Liver (tissue), 8 donors: ENCODE measurements at regions not wholly inside any gene's neighbourhood (a gene's known extent, or its start where the extent isn't known, plus 50 kb on each side); places are given as distances from the start of the nearest gene placed in this dataset.

Source experiments
- DNase-seq: peaks from one replicate; pipeline ENCODE4 v3.0.0-alpha.2; 2017; ENCODE audit warnings: low spot score
- H3K27ac ChIP-seq, 2 donors: one replicate each; pipeline ENCODE4 v1.7.0; 2013; ENCODE audit warnings: inconsistent platforms in 2 of 2, low read length in 2 of 2, control low read depth in 1 of 2, low read depth in 1 of 2, mild to moderate bottlenecking in 1 of 2
- H3K27me3 ChIP-seq, 4 donors: one replicate each; pipeline versions ENCODE4 v1.6.1 to v1.7.0; 2013; ENCODE audit warnings: low read length in 3 of 4, inconsistent platforms in 1 of 4, mild to moderate bottlenecking in 1 of 4, moderate library complexity in 1 of 4; ENCODE audit not compliant: control insufficient read depth in 4 of 4, insufficient read depth in 4 of 4
- H3K36me3 ChIP-seq, 4 donors: one replicate each; pipeline versions ENCODE4 v1.6.1 to v1.7.0; 2013; ENCODE audit warnings: low read length in 3 of 4, mild to moderate bottlenecking in 3 of 4, low read depth in 1 of 4, moderate library complexity in 1 of 4; ENCODE audit not compliant: control insufficient read depth in 4 of 4, insufficient read depth in 3 of 4
- H3K4me1 ChIP-seq, 4 donors: one replicate each; pipeline versions ENCODE4 v1.6.1 to v1.7.0; 2013; ENCODE audit warnings: low read length in 3 of 4, mild to moderate bottlenecking in 3 of 4, moderate library complexity in 1 of 4; ENCODE audit not compliant: control insufficient read depth in 4 of 4, insufficient read depth in 4 of 4
- H3K4me3 ChIP-seq, 3 donors: one replicate each; pipeline versions ENCODE4 v1.6.1 to v1.7.0; 2013; ENCODE audit warnings: low read length in 3 of 3, control low read depth in 1 of 3, low read depth in 1 of 3, mild to moderate bottlenecking in 1 of 3
- H3K9ac ChIP-seq, 2 donors: one replicate each; pipeline ENCODE4 v1.7.0; 2013; ENCODE audit warnings: low read length in 2 of 2, mild to moderate bottlenecking in 2 of 2, moderate library complexity in 2 of 2, control low read depth in 1 of 2, low read depth in 1 of 2
- H3K9me3 ChIP-seq, 4 donors: one replicate each; pipeline versions ENCODE4 v1.6.1 to v1.7.0; 2013; ENCODE audit warnings: low read length in 3 of 4; ENCODE audit not compliant: control insufficient read depth in 4 of 4
- ATF3 ChIP-seq: IDR thresholded peaks from 2 replicates; pipeline ENCODE4 v1.6.1; 2016; ENCODE audit warnings: antibody characterized with exemption
- CTCF ChIP-seq: fragments of 150-350 bp; IDR thresholded peaks from 2 replicates; pipeline ENCODE4 v1.5.1; 2017; ENCODE audit warnings: improper control_type of control experiment, low read depth, low read length; ENCODE audit not compliant: missing input control
- EGR1 ChIP-seq, 2 donors: IDR thresholded peaks; 2 replicates each; pipeline ENCODE4 v1.6.1; 2016 to 2018; ENCODE audit warnings: antibody characterized with exemption in 2 of 2, low read depth in 2 of 2
- FOXA1 ChIP-seq: IDR thresholded peaks from 2 replicates; pipeline ENCODE4 v1.6.1; 2016; ENCODE audit warnings: antibody characterized with exemption
- FOXA2 ChIP-seq: IDR thresholded peaks from 2 replicates; pipeline ENCODE4 v1.6.1; 2016; ENCODE audit warnings: antibody characterized with exemption
- GABPA ChIP-seq, 2 donors: IDR thresholded peaks in 1 of 2; conservative IDR thresholded peaks in 1 of 2; 2 replicates each; pipeline ENCODE4 v1.6.1; 2016; ENCODE audit warnings: antibody characterized with exemption in 2 of 2, mild to moderate bottlenecking in 1 of 2, moderate library complexity in 1 of 2
- HNF4A ChIP-seq, 2 donors: conservative IDR thresholded peaks; 2 replicates each; pipeline ENCODE4 v1.6.1; 2016; ENCODE audit warnings: antibody characterized with exemption in 2 of 2, mild to moderate bottlenecking in 2 of 2
- HNF4G ChIP-seq: IDR thresholded peaks from 2 replicates; pipeline ENCODE4 v1.6.1; 2016; ENCODE audit warnings: antibody characterized with exemption
- JUND ChIP-seq, 2 donors: IDR thresholded peaks; 2 replicates each; pipeline ENCODE4 v1.6.1; 2016; ENCODE audit warnings: antibody characterized with exemption in 2 of 2
- MAX ChIP-seq: IDR thresholded peaks from 2 replicates; pipeline ENCODE4 v1.6.1; 2016; ENCODE audit warnings: antibody characterized with exemption
- NR2F2 ChIP-seq: IDR thresholded peaks from 2 replicates; pipeline ENCODE4 v1.6.1; 2016; ENCODE audit warnings: antibody characterized with exemption
- RAD21 ChIP-seq, 2 donors: IDR thresholded peaks; 2 replicates each; pipeline ENCODE4 v1.6.1; 2016; ENCODE audit warnings: antibody characterized with exemption in 2 of 2, mild to moderate bottlenecking in 2 of 2
- REST ChIP-seq: IDR thresholded peaks from 2 replicates; pipeline ENCODE4 v1.6.1; 2016; ENCODE audit warnings: antibody characterized with exemption, mild to moderate bottlenecking
- RXRA ChIP-seq, 2 donors: IDR thresholded peaks; 2 replicates each; pipeline ENCODE4 v1.6.1; 2017 to 2018; ENCODE audit warnings: antibody characterized with exemption in 2 of 2, mild to moderate bottlenecking in 1 of 2
- SP1 ChIP-seq: IDR thresholded peaks from 2 replicates; pipeline ENCODE4 v1.6.1; 2018; ENCODE audit warnings: antibody characterized with exemption, mild to moderate bottlenecking
- TAF1 ChIP-seq: conservative IDR thresholded peaks from 2 replicates; pipeline ENCODE4 v1.6.1; 2016; ENCODE audit warnings: antibody characterized with exemption, mild to moderate bottlenecking
- YY1 ChIP-seq: IDR thresholded peaks from 2 replicates; pipeline ENCODE4 v1.6.1; 2016; ENCODE audit warnings: antibody characterized with exemption, mild to moderate bottlenecking
- ZBTB33 ChIP-seq: IDR thresholded peaks from 2 replicates; pipeline ENCODE4 v1.6.1; 2016; ENCODE audit warnings: antibody characterized with exemption
- WGBS: extraction: QIAGEN DNeasy Blood & Tissue Kit; methylation state at CpG from one replicate; pipeline ENCODE4 v1.1.7; 2013; 5-methylcytosine and 5-hydroxymethylcytosine counted together
- donor health status: healthy.
- donor health status: healthy.
- donor health status: healthy.
- donor health status: healthy.
- donor health status: healthy.

GRCh38 chr14:26810631-26811030, 212.8 kb upstream of the NOVA1 start:
- Histone ChIP-seq H3K36me3 (no peaks in the 10 kb centered on the region), H3K4me1 (peaks cover 0 to 5% (median 0%) of the 10 kb centered on the region in 4 donors), H3K9me3 (no peaks in the 10 kb centered on the region), H3K4me3 (no peak overlapping the region), H3K27me3 (no peaks in the 10 kb centered on the region), H3K27ac (no peak overlapping the region), H3K9ac (no peak overlapping the region)
- DNase-seq: no peak
- TF ChIP-seq JUND (IDR thresholded peaks at IDR 0.05) (no peak), GABPA (IDR thresholded peaks at IDR 0.05 in 1 of 2, conservative IDR thresholded peaks at IDR 0.05 in 1 of 2) (no peak)

- Histone ChIP-seq H3K4me1 (peaks cover 0 to 5% (median 0%) of the 10 kb centered on the region in 4 donors), H3K9me3 (no peaks in the 10 kb centered on the region), H3K36me3 (no peaks in the 10 kb centered on the region), H3K4me3 (no peak overlapping the region), H3K27ac (no peak overlapping the region), H3K9ac (no peak overlapping the region), H3K27me3 (no peaks in the 10 kb centered on the region)
- 72% methylated on average over 3 of the region's 3 CpGs for WGBS
- TF ChIP-seq GABPA (IDR thresholded peaks at IDR 0.05 in 1 of 2, conservative IDR thresholded peaks at IDR 0.05 in 1 of 2) (no peak), CTCF (no peak), ZBTB33 (no peak), JUND (IDR thresholded peaks at IDR 0.05) (no peak), RXRA (IDR thresholded peaks at IDR 0.05) (no peak), HNF4A (conservative IDR thresholded peaks at IDR 0.05) (no peak), FOXA2 (no peak), MAX (no peak), EGR1 (IDR thresholded peaks at IDR 0.05; ENCODE audit: low read depth in 2 of 2) (no peak), ATF3 (no peak), FOXA1 (no peak), HNF4G (no peak), YY1 (no peak), RAD21 (IDR thresholded peaks at IDR 0.05) (no peak), REST (no peak), NR2F2 (no peak), TAF1 (no peak), SP1 (no peak)
- DNase-seq: no peak
Measured at GRCh38 chr14:26811756-26812305, 214.0 kb upstream of the NOVA1 start.
